GM18870 (cell line): ENCODE measurements at regions not wholly inside any gene's neighbourhood (a gene's known extent, or its start where the extent isn't known, plus 50 kb on each side); places are given as distances from the start of the nearest gene placed in this dataset.
A peak's percentile ranks its signal among the peaks of the same experiment; 100 is the strongest.

Experiments used
- ATAC-seq: cut with Tn5 transposase; IDR thresholded peaks from one replicate; pipeline ENCODE4 v1.9.1; 2021; ENCODE audit warnings: moderate library complexity; ENCODE audit not compliant: unreplicated experiment

- ATAC-seq = no peak
Observed at GRCh38 chr3:44047796-44048195, 193.9 kb upstream of the TOPAZ1 start.

- no peak for ATAC-seq
Observed at GRCh38 chr3:44048196-44048924, 193.3 kb upstream of the TOPAZ1 start.

GRCh38 chr3:44048949-44049348 is 192.7 kb upstream of the TOPAZ1 start:
- ATAC-seq = no peak

- no peak for ATAC-seq
Observed at GRCh38 chr3:44050101-44050500, 191.6 kb upstream of the TOPAZ1 start.

- ATAC-seq = no peak
Observed at GRCh38 chr3:44050867-44051266, 190.8 kb upstream of the TOPAZ1 start.

GRCh38 chr3:44055951-44056350 is 185.7 kb upstream of the TOPAZ1 start:
- no peak for ATAC-seq

GRCh38 chr3:44056446-44057240 is 185.0 kb upstream of the TOPAZ1 start:
- ATAC-seq = no peak

- peak; percentile 81 for ATAC-seq
Observed at GRCh38 chr3:44058022-44058867, 183.4 kb upstream of the TOPAZ1 start.

- ATAC-seq = no peak
Observed at GRCh38 chr3:44058868-44059203, 182.8 kb upstream of the TOPAZ1 start.

- ATAC-seq = no peak
Observed at GRCh38 chr3:44060164-44060563, 181.5 kb upstream of the TOPAZ1 start.

GRCh38 chr3:44061268-44061667 is 180.4 kb upstream of the TOPAZ1 start:
- ATAC-seq = no peak

- ATAC-seq = no peak
Observed at GRCh38 chr3:44061961-44062360, 179.7 kb upstream of the TOPAZ1 start.

GRCh38 chr3:44065311-44066094 is 176.2 kb upstream of the TOPAZ1 start:
- no peak for ATAC-seq

GRCh38 chr3:44066806-44067205 is 174.9 kb upstream of the TOPAZ1 start:
- ATAC-seq = no peak

- no peak for ATAC-seq
Observed at GRCh38 chr3:44067431-44067830, 174.3 kb upstream of the TOPAZ1 start.

- no peak for ATAC-seq
Observed at GRCh38 chr3:44068753-44069152, 172.9 kb upstream of the TOPAZ1 start.

- ATAC-seq = no peak
Observed at GRCh38 chr3:44069276-44069675, 172.4 kb upstream of the TOPAZ1 start.

- no peak for ATAC-seq
Observed at GRCh38 chr3:44070841-44071546, 170.7 kb upstream of the TOPAZ1 start.

- no peak for ATAC-seq
Observed at GRCh38 chr3:44072601-44073540, 168.8 kb upstream of the TOPAZ1 start.
